ENCODE measurements at regions not wholly inside any gene's neighbourhood (a gene's known extent, or its start where the extent isn't known, plus 50 kb on each side); places are given as distances from the start of the nearest gene placed in this dataset.

DNA sequence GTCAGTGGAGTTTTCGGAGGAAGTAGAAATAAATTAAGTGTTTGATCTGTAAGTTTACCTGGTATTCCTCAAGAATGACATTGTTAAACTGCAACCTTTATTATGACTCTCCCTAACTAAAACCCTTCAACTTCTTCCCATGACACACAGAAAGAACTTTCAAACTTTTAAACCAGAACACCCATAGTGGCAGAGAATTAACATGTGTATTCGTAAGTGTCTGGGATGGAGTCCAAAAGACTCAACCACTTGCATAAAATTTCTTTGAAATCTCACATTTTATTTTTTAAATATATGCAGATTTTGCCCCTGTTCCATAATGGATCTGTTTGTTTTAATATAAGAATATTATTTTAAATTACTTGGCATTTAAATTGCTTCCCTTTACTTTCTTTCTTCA is 54.6 kb upstream of the PLXNA4 start:
- no peak overlapping the region for H3K4me3 ChIP-seq (ENCODE audit: low read depth, low read length)

More for the DNA sequence above, 54.6 kb upstream of the PLXNA4 start:
- DNase-seq (ENCODE audit: low read depth), result no peak

All from skeletal muscle cell (primary cell).